Body of pancreas (tissue), 4 donors: ENCODE measurements at regions not wholly inside any gene's neighbourhood (a gene's known extent, or its start where the extent isn't known, plus 50 kb on each side); places are given as distances from the start of the nearest gene placed in this dataset.
"Not testable (repeated sequence)": the region's sequence is repeated elsewhere in the genome, so short reads cannot be mapped to it uniquely, and the experiment has no call there.

Experiments
- ATAC-seq: fragments of 150-250 bp; one replicate; pipeline ENCODE4 v1.9.1; 2016
- DNase-seq, 4 donors: peaks; one replicate each; pipeline ENCODE4 v3.0.0-alpha.2; 2019
- H3K27ac ChIP-seq, 4 donors: fragments of 200-600 bp; sonication (generic); 1 replicate in 3 of 4; 2 replicates in 1 of 4; pipeline versions ENCODE4 v1.5.1 to v1.6.1; 2016 to 2019; ENCODE audit warnings: mild to moderate bottlenecking in 1 of 4, mixed read lengths in 1 of 4, moderate library complexity in 1 of 4
- H3K27me3 ChIP-seq, 2 donors: fragments of 200-600 bp; sonication (generic); one replicate each; pipeline ENCODE4 v1.6.0; 2016; ENCODE audit warnings: mild to moderate bottlenecking in 1 of 2
- H3K36me3 ChIP-seq, 2 donors: fragments of 200-600 bp; sonication (generic); replicated peaks in 1 of 2; 2 replicates each; pipeline ENCODE4 v1.5.1; 2016; ENCODE audit warnings: low read depth in 2 of 2; ENCODE audit not compliant: insufficient read depth in 1 of 2
- H3K4me1 ChIP-seq: fragments of 200-600 bp; sonication (generic); one replicate; pipeline ENCODE4 v1.6.0; 2016
- H3K4me3 ChIP-seq, 2 donors: fragments of 200-600 bp; sonication (generic); 1 replicate in 1 of 2; 2 replicates in 1 of 2; pipeline ENCODE4 v1.5.1; 2016 to 2019
- H3K9me3 ChIP-seq, 3 donors: fragments of 200-600 bp; sonication (generic); 1 replicate in 2 of 3; 2 replicates in 1 of 3; pipeline ENCODE4 v1.5.1; 2016
- POLR2A ChIP-seq, 3 donors: fragments of 450-650 bp; IDR thresholded peaks; one replicate each; pipeline ENCODE4 v1.6.1; 2016; ENCODE audit warnings: antibody characterized with exemption in 3 of 3, mild to moderate bottlenecking in 2 of 3
- WGBS, 2 donors: methylation state at CpG; one replicate each; pipeline ENCODE4 v1.1.5; 2017; 5-methylcytosine and 5-hydroxymethylcytosine counted together
- intact Hi-C: fragments of 100-400 bp; cut with DNase I; formaldehyde crosslinking; loops from one replicate; pipeline ENCODE4 v1.15.1; 2023
- TF ChIP-seq, protein P1 (sequence below), 7 experiments: fragments of 450-650 bp in 4 of 7; fragments of 200-600 bp in 3 of 7; sonication (generic) in 3 of 7; IDR thresholded peaks; one replicate each; pipeline ENCODE4 v1.5.1; 2016 to 2019; ENCODE audit warnings: antibody characterized with exemption in 7 of 7

DNA sequence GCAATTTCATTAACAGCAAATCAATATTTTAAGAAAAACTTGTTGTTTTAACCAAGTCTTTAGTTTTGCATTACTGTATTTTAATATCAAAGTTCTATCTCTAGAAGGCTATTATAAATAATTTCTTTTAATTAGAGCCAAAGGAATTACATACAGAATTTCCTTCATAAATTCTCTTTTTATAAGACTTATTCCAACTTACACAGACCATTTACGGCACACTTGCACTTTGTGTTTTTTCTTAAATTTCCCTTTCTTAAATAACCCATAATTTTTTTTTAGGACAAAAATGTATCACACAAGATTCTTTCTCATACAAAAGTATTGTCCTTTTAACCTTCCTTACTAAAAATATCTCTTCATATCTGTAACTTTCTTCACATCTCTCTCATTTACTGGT lies 458.5 kb upstream of the CHRM3 start:
- Histone ChIP-seq H3K27me3 (no peaks in the 10 kb centered on the region), H3K4me1 (no peaks in the 10 kb centered on the region), H3K4me3 (no peak overlapping the region), H3K27ac (no peak overlapping the region), H3K9me3 (no peaks in the 10 kb centered on the region), H3K36me3 (no peaks in the 10 kb centered on the region)
- DNase-seq: no peak
- ATAC-seq: no peak
- WGBS, 2 donors: 100% methylated on average over 1 of the region's 1 CpG
- TF ChIP-seq, protein P1, sequence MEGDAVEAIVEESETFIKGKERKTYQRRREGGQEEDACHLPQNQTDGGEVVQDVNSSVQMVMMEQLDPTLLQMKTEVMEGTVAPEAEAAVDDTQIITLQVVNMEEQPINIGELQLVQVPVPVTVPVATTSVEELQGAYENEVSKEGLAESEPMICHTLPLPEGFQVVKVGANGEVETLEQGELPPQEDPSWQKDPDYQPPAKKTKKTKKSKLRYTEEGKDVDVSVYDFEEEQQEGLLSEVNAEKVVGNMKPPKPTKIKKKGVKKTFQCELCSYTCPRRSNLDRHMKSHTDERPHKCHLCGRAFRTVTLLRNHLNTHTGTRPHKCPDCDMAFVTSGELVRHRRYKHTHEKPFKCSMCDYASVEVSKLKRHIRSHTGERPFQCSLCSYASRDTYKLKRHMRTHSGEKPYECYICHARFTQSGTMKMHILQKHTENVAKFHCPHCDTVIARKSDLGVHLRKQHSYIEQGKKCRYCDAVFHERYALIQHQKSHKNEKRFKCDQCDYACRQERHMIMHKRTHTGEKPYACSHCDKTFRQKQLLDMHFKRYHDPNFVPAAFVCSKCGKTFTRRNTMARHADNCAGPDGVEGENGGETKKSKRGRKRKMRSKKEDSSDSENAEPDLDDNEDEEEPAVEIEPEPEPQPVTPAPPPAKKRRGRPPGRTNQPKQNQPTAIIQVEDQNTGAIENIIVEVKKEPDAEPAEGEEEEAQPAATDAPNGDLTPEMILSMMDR (IDR thresholded peaks at IDR 0.05): no peak
- no peak for TF ChIP-seq POLR2A (IDR thresholded peaks at IDR 0.05)
- intact Hi-C loops: no loop called here

DNA sequence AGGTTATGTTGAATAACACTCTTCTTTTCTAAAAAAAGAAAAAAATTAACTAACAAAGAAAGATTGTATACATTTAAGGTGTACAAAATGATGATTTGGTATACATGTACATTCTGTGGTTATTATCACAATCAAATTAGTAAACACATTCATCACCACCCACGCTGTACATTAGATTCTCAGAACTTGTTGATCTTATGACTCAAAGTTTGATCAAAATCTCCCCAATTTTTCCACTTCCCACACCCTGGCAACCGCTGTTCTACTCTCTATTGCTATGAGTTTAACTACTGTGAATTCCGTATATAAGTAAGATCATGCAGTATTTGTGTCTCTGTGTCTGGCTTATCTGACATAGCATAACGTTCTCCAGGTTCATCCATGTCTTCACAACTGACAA lies 469.5 kb upstream of the CHRM3 start:
- DNase-seq (no peak), ATAC-seq (no peak)
- Histone ChIP-seq H3K36me3 (no peaks in the 10 kb centered on the region), H3K27me3 (no peaks in the 10 kb centered on the region), H3K4me3 (no peak overlapping the region), H3K27ac (no peak overlapping the region), H3K4me1 (no peaks in the 10 kb centered on the region), H3K9me3 (no peaks in the 10 kb centered on the region)
- WGBS, 2 donors: 65 to 71% methylated on average over 4 of the region's 4 CpGs
- no peak for TF ChIP-seq POLR2A (IDR thresholded peaks at IDR 0.05)
- TF ChIP-seq, protein P1 (IDR thresholded peaks at IDR 0.05): no peak
- intact Hi-C loops: no loop called here

DNA sequence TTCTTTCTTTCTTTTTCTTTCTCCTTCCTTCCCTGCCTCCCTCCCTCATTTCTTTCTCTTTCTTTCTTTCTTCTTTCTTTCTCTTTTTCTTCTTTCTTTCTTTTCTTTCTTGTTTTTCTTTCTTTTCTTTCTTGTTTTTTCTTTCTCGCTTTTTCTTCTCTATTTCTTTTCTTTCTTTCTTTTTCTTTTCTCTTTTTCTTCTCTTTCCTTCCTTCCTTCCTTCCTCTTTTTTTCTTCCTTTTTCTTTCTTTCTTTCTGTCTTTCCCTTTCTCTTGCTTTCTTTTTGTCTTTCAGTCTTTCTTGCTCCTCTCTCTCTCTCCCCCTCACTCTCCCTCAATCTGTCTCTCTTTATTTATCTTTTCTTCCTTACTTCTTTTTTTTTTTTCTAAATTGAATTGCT lies 472.0 kb upstream of the CHRM3 start:
- intact Hi-C loops: no loop called here
- DNase-seq (no peak), ATAC-seq (no peak)
- Histone ChIP-seq H3K36me3 (no peaks in the 10 kb centered on the region), H3K9me3 (no peaks in the 10 kb centered on the region), H3K4me1 (no peaks in the 10 kb centered on the region), H3K27ac (no peak overlapping the region), H3K27me3 (no peaks in the 10 kb centered on the region), H3K4me3 (no peak overlapping the region)
- TF ChIP-seq, protein P1 (IDR thresholded peaks at IDR 0.05): no peak
- no peak for TF ChIP-seq POLR2A (IDR thresholded peaks at IDR 0.05)
- WGBS, 2 donors: 63 to 87% methylated on average over 1 of the region's 1 CpG

DNA sequence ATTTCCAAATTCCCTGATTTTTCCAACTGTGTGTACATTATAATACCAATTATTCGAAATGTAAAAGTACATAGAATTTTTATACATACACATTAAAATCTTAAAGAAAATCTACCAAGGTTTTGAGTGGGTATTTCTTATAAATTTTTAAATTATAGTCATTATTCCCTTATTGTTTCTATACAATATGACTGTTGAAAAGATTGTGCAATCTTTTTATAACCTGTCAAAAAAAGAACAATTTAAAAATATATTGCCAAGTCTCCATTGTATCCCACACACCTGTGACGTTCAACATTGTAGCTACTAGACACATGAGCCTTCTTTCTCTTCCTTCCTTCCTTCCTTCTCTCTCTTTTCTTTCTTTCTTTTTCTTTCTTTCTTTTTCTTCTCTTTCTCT lies 473.2 kb upstream of the CHRM3 start:
- H3K27me3 ChIP-seq: no peaks in the 10 kb centered on the region
- 62 to 64% methylated on average over 2 of the region's 2 CpGs for WGBS, 2 donors
- intact Hi-C loops: no loop called here
- ATAC-seq (no peak), DNase-seq (no peak)
- H3K4me3 ChIP-seq: no peak overlapping the region
- H3K27ac ChIP-seq: no peak overlapping the region
- H3K9me3 ChIP-seq: no peaks in the 10 kb centered on the region
- TF ChIP-seq, protein P1 (IDR thresholded peaks at IDR 0.05): no peak
- H3K4me1 ChIP-seq: no peaks in the 10 kb centered on the region
- H3K36me3 ChIP-seq: no peaks in the 10 kb centered on the region

DNA sequence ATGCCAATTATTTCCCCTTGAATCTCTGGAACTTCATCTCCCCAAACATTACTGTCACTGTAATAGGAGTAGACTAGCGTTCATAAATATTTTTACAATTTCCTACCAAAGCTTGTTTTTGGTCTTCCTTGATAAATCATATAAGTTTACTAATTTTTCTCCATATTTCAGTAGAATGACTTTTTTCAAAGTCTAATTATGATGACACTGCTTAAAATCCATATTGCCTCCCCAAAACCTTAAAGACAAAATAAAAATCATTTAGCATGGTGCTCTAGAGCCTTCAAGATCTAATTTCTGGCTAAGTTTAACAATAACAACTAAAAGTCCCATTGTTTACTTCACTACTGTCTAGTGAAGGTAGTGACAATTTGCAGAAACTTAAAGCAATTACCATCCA lies 474.2 kb upstream of the CHRM3 start:
- DNase-seq (no peak), ATAC-seq (no peak)
- Histone ChIP-seq H3K27ac (no peak overlapping the region), H3K9me3 (no peaks in the 10 kb centered on the region), H3K27me3 (no peaks in the 10 kb centered on the region), H3K4me3 (no peak overlapping the region), H3K4me1 (no peaks in the 10 kb centered on the region), H3K36me3 (no peaks in the 10 kb centered on the region)
- intact Hi-C loops: no loop called here
- 41 to 52% methylated on average over 1 of the region's 1 CpG for WGBS, 2 donors
- TF ChIP-seq POLR2A (IDR thresholded peaks at IDR 0.05): no peak
- TF ChIP-seq, protein P1 (IDR thresholded peaks at IDR 0.05): no peak

GRCh38 chr1:238902752-238903151 lies 483.6 kb upstream of the CHRM3 start:
- intact Hi-C loops, DNase-seq, H3K36me3 ChIP-seq, H3K27me3 ChIP-seq, ATAC-seq, H3K27ac ChIP-seq, H3K4me3 ChIP-seq, H3K9me3 ChIP-seq, H3K4me1 ChIP-seq: not testable (repeated sequence)
- 71 to 88% methylated on average over 8 of the region's 8 CpGs for WGBS, 2 donors
